WTC11 (cell line): ENCODE measurements at regions not wholly inside any gene's neighbourhood (a gene's known extent, or its start where the extent isn't known, plus 50 kb on each side); places are given as distances from the start of the nearest gene placed in this dataset.

Experiments used
- CREM ChIP-seq: sonication (generic); formaldehyde crosslinking; IDR thresholded peaks from 2 replicates; pipeline ENCODE4 v1.8.1; 2022; ENCODE audit warnings: mild to moderate bottlenecking, missing genetic modification reagents, moderate library complexity
- ZNF121 ChIP-seq: sonication (generic); formaldehyde crosslinking; IDR thresholded peaks from 2 replicates; pipeline ENCODE4 v1.8.0; 2023; ENCODE audit warnings: missing genetic modification reagents

DNA sequence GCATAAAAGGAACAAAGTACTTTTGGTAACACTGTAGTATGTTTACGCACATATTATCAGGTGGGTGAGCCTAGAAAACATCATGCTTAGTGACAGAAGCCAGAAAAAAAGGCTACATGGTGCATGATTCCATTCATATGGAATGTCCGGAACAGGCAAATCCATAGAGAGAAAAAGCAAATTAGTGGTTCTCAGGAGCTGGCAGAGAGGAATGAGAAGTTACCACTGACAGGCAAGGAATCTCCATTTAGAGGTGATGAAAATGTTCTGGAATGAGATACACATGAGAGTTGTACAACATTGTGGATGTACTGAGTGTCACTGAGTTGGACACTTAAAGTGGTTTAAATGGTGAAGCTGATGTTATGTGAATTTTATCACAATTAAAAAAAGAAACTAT lies 976.9 kb downstream of the NLGN4Y start:
- TF ChIP-seq CREM (CRISPR knock-in tag) = no peak
- no peak for TF ChIP-seq ZNF121 (CRISPR knock-in tag)
